WERI-Rb-1 (cell line): ENCODE measurements at regions not wholly inside any gene's neighbourhood (a gene's known extent, or its start where the extent isn't known, plus 50 kb on each side); places are given as distances from the start of the nearest gene placed in this dataset.
"Not testable (repeated sequence)": the region's sequence is repeated elsewhere in the genome, so short reads cannot be mapped to it uniquely, and the experiment has no call there.

Experiments
- DNase-seq: peaks from one replicate; pipeline ENCODE4 v3.0.0-alpha.2; 2020
- H3K27ac ChIP-seq: fragments of 250-450 bp; sonication (Bioruptor Pico); 2 replicates; pipeline ENCODE4 v1.5.1; 2020; ENCODE audit warnings: mild to moderate bottlenecking, moderate library complexity
- H3K27me3 ChIP-seq: fragments of 250-450 bp; sonication (Bioruptor Pico); 2 replicates; pipeline ENCODE4 v1.5.1; 2021; ENCODE audit warnings: mild to moderate bottlenecking, low read depth, moderate library complexity; ENCODE audit not compliant: insufficient read depth, severe bottlenecking
- H3K36me3 ChIP-seq: fragments of 250-450 bp; sonication (Bioruptor Pico); 2 replicates; pipeline ENCODE4 v1.5.1; 2020; ENCODE audit warnings: mild to moderate bottlenecking, moderate library complexity
- H3K4me3 ChIP-seq: 2 replicates; pipeline ENCODE4 v1.5.1; 2011; ENCODE audit warnings: low read depth, mild to moderate bottlenecking, control low read depth, low read length
- H3K9me3 ChIP-seq: fragments of 250-450 bp; sonication (Bioruptor Pico); 2 replicates; pipeline ENCODE4 v1.5.1; 2021; ENCODE audit warnings: mild to moderate bottlenecking, moderate library complexity; ENCODE audit not compliant: severe bottlenecking
- CTCF ChIP-seq: IDR thresholded peaks from 2 replicates; pipeline ENCODE4 v1.5.1; 2011; ENCODE audit warnings: low read depth, mild to moderate bottlenecking, control low read depth, inconsistent platforms, low read length

- not testable (repeated sequence) for H3K27ac ChIP-seq, H3K27me3 ChIP-seq, H3K9me3 ChIP-seq
These were observed 52.2 kb downstream of the HOXC4 start for GRCh38 chr12:54105809-54106208.

GRCh38 chr12:54106252-54106651 is 52.6 kb downstream of the HOXC4 start:
- H3K27ac ChIP-seq, H3K9me3 ChIP-seq, H3K27me3 ChIP-seq, H3K4me3 ChIP-seq, DNase-seq, H3K36me3 ChIP-seq: not testable (repeated sequence)

More at GRCh38 chr12:54105809-54106208, 52.2 kb downstream of the HOXC4 start:
- H3K36me3 ChIP-seq, H3K4me3 ChIP-seq, DNase-seq: not testable (repeated sequence)

- H3K4me3 ChIP-seq, H3K36me3 ChIP-seq, DNase-seq, H3K27me3 ChIP-seq, H3K9me3 ChIP-seq, H3K27ac ChIP-seq: not testable (repeated sequence)
These were observed 53.4 kb downstream of the HOXC4 start for GRCh38 chr12:54106803-54107579.

DNA sequence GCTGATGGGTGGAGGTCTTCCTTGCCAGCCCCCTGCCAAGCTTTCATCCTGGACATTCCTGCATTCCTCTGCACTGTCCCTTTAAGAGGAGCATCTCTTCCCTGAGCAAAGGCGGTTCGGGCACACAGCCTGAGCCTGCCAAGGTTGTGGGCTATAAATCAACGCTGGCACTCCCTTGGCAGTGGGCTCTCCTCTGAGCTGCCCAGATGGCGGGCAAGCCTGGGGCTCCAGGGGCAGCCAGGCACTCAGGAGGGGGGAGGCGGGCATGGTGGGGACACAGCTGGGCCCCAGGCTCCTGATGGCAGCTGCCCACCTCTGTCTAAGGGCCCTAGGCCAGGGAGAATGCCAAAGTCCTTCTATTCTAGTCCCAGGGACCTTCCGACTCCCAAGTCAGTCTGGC is 58.7 kb downstream of the HOXC4 start:
- not testable (repeated sequence) for H3K9me3 ChIP-seq, H3K36me3 ChIP-seq, H3K27me3 ChIP-seq, H3K27ac ChIP-seq, H3K4me3 ChIP-seq, DNase-seq

DNA sequence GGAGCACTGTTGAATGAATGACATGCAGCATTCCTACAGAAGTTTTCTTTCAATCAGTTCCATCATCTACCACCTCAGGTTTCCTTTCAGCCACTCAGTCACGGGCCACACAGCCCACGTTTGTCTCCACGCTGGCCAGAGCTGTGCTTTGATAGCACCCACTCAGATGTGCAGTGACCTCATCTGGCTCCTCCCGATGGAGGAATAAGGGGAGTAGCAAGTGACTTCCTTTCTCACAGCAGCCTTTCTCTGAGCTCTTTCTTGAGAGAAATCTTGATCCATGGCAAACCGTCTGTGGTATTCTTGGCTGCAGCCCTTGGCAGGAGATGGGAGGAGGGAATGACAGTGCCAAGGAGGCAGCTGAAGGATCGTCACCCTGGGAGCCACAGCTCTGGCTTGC is 62.4 kb downstream of the HOXC4 start:
- DNase-seq, H3K4me3 ChIP-seq, H3K27me3 ChIP-seq, H3K36me3 ChIP-seq, H3K27ac ChIP-seq, H3K9me3 ChIP-seq: not testable (repeated sequence)

DNA sequence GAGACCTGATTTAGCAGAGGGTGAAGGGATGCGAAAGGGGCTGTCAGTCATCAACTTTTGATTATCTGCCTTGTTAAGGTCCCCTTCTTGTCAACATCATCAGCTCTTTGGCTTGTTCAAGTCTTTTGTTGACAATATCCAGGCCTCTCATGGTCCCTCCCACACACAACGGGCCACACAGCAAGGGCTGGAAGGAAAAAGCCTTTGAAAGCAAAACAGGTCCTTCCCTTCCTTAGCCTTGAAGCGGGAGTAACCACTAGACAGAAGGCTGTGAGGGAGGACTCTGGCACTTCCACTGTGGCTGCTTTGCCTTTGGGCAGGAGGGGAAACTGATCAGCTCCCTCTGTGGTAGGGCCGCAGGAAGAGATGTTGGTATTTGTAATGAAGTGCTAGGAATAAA is 63.8 kb downstream of the HOXC4 start:
- H3K27me3 ChIP-seq, H3K36me3 ChIP-seq, H3K4me3 ChIP-seq, H3K27ac ChIP-seq, DNase-seq, H3K9me3 ChIP-seq: not testable (repeated sequence)

GRCh38 chr12:54119082-54119481 is 65.4 kb downstream of the HOXC4 start:
- H3K9me3 ChIP-seq, H3K27ac ChIP-seq, DNase-seq, H3K36me3 ChIP-seq, H3K27me3 ChIP-seq, H3K4me3 ChIP-seq: not testable (repeated sequence)

DNA sequence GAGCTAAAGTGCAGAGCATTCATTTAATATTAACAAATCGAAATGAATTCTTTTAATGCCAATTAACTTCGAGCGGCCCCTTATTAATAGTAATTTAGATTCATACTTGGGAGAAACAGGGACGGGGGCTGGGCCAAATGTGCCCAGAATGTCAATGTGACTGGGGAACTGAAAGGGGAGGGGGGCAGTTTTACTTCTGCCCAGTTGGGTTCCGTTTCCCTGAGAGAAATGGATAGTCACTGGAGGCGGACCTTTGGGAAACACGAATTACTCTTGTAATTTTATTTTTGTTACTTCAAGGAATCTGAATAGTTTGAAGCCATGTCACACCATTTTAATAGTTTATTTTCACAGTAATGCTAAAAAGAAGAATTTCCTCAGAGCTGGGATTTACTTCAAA is 64.8 kb downstream of the SMUG1 start:
- H3K27me3 ChIP-seq, H3K9me3 ChIP-seq, H3K4me3 ChIP-seq, H3K36me3 ChIP-seq, H3K27ac ChIP-seq, DNase-seq: not testable (repeated sequence)

DNA sequence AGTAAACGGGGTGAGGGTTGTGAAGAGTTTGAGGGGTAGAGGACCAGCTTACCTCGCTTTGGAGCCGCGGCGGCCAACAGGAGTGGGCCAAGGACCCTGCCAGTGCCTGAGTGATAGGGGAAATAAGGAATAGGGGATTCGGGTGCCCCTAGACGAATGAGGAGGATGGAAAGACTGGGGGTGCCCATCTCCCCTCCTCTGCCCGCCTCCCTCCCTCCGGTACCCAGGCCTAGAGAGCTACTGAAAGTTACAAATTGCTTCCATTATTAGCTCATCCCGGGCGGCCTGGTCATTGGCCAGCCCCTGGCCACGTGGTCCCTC is 63.1 kb downstream of the SMUG1 start:
- not testable (repeated sequence) for H3K27me3 ChIP-seq, H3K9me3 ChIP-seq, DNase-seq
- H3K36me3 ChIP-seq, result peaks cover 13% of the 10 kb centered on the region
- peak overlapping the region; percentile 63 for H3K27ac ChIP-seq
- peak overlapping the region; percentile 88 for H3K4me3 ChIP-seq

DNA sequence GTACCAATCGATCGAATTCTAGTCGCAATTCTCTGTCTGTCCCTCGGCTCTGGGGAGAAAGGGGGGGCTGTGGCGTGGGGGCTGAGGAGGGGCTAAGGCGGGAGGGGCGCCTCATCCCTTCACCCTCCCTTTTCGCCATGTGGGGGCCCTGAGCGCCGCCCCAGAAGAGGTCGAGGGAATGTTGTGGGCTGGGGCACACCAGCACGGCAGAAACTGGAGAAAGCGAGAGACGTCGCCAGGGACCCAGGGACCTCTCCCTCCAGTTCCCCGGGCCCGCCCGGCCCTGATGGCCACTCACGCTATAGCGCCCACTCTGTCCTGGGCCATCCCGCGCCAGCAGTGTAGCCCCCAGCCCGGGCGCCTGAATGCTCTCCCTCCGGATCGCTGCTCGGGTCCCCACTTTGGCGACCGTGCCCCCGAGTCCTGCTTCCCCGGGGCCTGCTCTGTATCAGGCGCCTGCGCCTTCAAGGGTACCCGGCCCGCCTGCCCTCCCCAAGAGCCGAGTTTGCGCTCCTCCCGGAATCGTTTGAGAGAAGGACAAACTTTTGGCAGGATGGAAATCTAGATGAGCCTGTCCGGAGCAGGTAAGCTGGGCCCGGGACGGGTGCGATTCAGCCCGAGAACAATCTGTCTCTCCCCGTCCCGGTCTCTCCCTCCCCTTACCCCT is 62.6 kb downstream of the SMUG1 start:
- TF ChIP-seq CTCF, result no peak
- peak overlapping the region; percentile 88 for H3K4me3 ChIP-seq
- DNase-seq, result peak; percentile 83
- no peaks in the 10 kb centered on the region for H3K27me3 ChIP-seq
- no peaks in the 10 kb centered on the region for H3K9me3 ChIP-seq
- H3K36me3 ChIP-seq, result peaks cover 18% of the 10 kb centered on the region
- H3K27ac ChIP-seq, result peak overlapping the region; percentile 63
